ENCODE measurements at regions not wholly inside any gene's neighbourhood (a gene's known extent, or its start where the extent isn't known, plus 50 kb on each side); places are given as distances from the start of the nearest gene placed in this dataset.
"Not testable (repeated sequence)": the region's sequence is repeated elsewhere in the genome, so short reads cannot be mapped to it uniquely, and the experiment has no call there.

DNA sequence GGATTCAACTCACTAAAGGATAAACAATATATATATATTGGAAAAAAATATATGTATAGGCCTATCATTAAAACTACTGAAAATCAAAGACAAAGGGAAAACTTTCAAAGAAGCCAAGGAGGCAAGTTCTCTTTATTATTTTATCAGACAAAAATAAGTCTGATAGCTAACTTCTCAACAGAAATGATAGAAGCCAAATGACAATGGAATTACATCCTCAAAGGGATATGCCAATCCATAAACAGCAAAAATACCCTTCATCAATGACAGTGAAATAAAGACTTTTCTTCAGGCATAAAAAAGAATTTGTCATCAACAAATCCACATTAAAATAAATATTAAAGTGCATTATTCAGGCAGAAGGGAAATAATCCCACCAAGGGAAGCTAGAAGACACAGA is 393.4 kb downstream of the ZFHX3 start:
- no peak for FAIRE-seq

- no peak for FAIRE-seq
Observed at GRCh38 chr16:72649254-72649944, 398.5 kb downstream of the ZFHX3 start.

DNA sequence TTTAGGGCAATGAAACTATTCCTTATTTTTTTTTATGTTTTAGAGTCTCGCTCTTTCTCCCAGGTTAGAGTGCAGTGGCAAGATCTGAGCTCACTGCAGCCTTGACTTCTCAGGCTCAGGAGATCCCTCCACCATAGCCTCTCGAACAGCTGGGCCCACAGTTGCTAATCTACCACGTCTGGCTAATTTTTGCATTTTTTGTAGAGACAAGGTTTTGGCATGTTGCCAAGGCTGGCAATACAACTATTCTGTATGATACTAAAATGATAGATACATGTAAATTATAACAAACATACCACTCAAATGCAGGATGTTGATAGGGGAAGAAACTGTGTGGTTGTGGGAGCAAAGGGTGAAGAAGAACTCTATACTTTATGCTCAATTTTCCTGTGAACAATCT is 401.3 kb downstream of the ZFHX3 start:
- no peak for FAIRE-seq

DNA sequence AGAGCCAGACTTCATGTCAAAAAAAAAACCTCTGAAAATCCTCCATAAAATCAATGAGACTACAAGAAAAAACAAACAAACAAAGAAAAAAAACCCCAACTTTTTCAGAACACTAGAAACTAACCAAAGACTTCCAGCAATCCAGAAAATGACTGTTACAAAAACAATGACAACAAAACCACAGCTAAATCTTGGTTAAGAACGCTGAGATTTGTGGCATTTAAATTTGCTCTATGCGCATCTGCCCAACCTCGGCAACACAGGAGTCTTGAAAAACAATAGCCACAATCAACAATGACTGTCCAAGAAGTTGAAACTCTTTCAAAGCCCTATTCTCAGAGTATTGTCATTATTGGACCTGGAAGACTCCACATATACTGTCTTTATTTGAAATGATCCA is 402.4 kb downstream of the ZFHX3 start:
- no peak for FAIRE-seq

DNA sequence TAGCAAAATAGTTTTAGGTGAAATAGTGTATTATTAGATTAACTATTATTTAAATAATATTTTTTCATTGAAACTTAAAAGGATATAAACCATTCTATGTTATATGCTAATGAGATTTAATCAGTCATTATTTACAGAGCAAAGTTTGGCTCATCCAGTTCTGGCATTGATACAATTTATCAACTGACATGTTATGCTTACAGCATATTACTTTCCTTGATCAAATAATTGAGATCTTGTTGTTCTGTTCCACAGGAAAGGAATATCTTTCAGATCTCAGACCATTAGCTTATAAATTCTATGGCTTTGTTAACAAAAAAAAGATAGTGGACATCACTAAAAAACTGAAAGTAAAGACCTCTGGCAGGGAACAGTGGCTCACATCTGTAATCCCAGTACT is 403.0 kb downstream of the ZFHX3 start:
- FAIRE-seq: no peak

- FAIRE-seq: no peak
Observed at GRCh38 chr16:72639494-72639893, 408.4 kb downstream of the ZFHX3 start.

DNA sequence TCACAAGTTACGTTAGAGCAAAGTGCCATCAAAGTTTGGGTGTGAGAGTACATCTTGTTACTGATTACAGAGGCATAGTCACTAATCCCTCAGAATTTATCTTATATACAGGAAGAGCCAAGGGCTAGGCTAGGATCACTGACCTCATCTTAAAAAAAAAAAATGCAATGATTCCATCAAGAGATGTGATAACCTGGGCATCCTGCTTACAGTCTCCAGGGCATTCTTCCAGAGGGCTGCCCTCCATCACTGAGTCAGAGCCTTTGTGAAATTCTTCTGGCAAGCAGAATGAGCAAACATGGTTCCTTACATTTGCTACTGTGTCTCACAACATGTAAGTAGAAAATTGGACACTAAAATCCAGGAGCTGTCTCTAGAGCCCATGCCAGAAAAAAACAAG is 410.6 kb downstream of the ZFHX3 start:
- no peak for FAIRE-seq

- FAIRE-seq: no peak
Observed at GRCh38 chr16:72635694-72636093, 412.2 kb downstream of the ZFHX3 start.

DNA sequence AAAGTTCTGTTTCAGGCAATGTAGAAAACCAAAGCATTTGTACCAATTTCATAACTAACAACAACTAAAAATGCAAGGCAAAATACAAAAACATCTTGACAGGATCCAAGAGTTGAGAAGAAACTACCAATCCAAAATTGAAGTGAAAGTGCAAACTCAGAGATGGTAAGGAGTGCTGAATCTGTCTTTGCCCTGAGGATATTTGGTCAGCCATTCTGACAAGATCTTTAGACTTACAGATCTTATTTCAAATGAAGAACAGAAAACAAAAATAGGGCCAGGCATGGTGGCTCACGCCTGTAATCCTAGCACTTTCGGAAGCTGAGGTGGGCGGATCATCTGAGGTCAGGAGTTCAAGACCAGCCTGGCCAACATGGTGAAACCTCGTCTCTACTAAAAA is 412.8 kb downstream of the ZFHX3 start:
- no peak for FAIRE-seq

DNA sequence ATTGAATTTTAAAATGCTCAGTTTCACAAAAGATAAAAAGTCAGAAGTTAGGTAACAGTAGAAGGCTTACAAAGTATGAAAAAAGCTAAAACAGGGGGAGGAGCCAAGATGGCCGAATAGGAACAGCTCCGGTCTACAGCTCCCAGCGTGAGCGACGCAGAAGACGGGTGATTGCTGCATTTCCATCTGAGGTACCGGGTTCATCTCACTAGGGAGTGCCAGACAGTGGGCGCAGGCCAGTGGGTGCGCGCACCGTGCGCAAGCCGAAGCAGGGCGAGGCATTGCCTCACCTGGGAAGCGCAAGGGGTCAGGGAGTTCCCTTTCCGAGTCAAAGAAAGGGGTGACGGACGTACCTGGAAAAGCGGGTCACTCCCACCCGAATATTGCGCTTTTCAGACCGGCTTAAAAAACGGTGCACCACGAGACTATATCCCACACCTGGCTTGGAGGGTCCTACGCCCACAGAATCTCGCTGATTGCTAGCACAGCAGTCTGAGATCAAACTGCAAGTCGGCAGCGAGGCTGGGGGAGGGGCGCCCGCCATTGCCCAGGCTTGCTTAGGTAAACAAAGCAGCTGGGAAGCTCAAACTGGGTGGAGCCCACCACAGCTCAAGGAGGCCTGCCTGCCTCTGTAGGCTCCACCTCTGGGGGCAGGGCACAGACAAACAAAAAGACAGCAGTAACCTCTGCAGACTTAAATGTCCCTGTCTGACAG is 420.6 kb downstream of the ZFHX3 start:
- not testable (repeated sequence) for FAIRE-seq

DNA sequence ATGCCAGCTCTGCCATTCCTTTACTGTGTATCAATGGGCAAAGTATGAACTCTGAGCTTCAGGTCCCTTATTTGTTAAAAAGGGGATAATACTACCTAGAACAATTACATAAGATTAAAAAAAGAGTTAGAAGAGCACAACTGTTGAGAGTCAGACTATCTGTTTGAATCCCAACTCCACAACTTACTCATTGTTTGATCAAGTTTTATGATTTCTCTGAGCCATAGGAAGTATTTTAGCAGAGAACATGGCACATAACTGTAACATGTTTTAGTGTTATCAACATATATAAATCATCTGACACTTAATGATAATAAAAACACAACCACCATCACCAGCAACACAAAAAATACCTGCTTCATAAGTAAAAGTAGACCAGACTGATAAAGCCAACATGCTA is 421.3 kb downstream of the ZFHX3 start:
- no peak for FAIRE-seq

- no peak for FAIRE-seq
Observed at GRCh38 chr16:72621651-72622050, 426.3 kb downstream of the ZFHX3 start.

- FAIRE-seq: no peak
Observed at GRCh38 chr16:72620853-72621252, 427.1 kb downstream of the ZFHX3 start.

GRCh38 chr16:72620348-72620747 is 427.6 kb downstream of the ZFHX3 start:
- FAIRE-seq: no peak

DNA sequence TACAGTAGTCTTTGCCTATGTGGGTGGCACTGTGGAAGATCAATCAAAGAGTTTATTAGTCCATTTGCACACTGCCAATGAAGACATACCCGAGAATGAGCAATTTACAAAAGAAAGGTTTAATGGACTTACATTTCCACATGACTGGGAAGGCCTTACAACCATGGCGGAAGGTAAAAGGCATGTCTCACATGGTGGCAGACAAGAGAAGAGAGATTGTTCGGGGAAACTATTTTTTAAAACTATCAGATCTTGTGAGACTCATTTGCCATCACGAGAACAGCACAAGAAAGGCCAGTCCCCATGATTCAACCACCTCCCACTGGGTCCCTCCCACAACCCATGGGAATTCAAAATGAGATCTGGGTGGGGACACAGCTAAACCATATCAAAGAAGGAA is 432.1 kb downstream of the ZFHX3 start:
- FAIRE-seq: no peak

DNA sequence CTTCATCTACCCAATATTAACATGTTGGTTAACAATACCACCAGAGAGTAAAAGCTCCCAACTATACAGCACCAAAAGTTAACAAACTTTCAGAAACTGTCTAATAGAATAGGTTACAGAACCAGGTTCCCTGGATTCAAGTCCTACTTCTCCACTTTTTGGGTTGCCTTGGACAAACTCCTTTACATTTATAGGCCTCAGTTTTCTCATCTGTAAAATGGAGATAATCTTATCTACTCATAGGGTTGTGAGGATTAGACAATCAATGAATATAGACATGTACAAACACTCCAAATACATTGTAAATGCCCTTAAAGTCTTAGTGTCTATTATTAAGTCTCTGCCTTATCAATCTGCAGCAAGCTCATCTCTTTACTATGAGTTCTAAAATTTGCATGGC is 435.2 kb downstream of the ZFHX3 start:
- FAIRE-seq: no peak

- no peak for FAIRE-seq
Observed at GRCh38 chr16:72612256-72612655, 435.7 kb downstream of the ZFHX3 start.

DNA sequence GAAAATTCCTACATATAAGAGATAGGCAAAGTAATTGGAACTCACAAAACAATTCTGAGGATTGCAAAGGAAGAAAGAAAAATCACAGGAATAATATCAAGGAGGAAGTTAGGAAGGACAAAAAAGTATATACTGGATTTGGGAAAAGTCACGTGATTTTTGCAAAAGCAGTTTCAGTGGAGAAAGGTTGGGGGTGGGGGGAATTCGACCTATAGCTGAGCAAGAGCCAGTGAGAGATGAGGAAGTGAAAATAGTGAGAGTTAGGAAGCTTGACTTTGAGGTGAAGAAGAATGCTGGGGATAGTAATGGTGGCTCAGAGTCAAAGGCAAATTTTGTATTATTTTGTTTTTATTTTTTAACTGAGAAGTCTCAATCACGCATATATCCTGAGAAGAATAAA is 438.0 kb upstream of the PMFBP1 start:
- FAIRE-seq: no peak

DNA sequence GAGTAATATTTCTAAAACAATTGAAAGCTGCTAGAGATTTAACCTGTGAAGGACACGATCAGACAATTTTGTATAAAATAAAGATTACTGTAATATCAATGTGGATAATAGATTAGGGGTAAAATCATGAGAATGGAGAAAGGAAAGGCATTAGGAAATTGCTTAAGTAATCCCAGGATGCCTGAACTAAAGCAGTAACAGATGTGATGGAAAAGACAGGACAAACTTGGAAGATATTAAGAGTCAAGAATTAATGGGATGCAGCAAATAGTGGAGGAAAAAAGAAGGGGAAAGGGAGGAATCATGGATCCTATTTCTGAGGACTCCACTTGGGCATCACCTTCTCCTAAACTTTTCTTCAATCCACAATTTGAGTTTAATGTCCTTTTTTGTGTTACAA is 437.1 kb upstream of the PMFBP1 start:
- FAIRE-seq: no peak

GRCh38 chr16:72604375-72604774 is 432.4 kb upstream of the PMFBP1 start:
- FAIRE-seq: no peak

DNA sequence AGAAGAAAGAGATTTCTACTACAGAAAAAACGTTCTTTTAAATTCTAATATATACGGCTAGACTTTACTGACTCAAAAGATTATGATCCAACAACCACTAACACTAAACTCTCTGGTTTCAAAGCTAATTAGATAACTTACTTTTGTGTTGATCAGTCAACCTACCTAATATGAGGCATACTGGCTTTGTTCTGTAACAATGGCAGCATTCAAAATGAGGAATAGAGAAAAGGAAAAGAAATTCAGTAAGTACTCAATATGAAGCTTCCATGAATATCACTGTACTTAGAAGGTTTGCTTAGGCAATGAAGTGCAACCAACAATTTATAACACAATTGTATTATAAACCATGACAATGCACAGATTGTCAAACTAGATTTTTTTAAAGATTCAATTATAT is 430.5 kb upstream of the PMFBP1 start:
- FAIRE-seq: no peak

DNA sequence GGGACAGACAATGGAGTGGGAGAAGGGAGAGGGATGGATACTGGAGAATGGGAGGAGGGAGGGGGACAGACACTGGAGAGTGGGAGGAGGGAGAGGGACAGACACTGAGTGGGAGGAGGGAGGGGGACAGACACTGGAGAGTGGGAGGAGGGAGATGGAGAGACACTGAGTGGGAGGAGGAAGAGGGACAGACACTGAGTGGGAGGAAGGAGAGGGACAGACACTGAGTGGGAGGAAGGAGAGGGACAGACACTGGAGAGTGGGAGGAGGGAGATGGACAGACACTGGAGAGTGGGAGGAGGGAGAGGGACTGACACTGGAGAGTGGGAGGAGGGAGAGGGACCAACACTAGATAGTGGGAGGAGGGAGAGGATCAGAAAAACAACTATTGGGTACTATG is 426.7 kb upstream of the PMFBP1 start:
- FAIRE-seq: no peak

- no peak for FAIRE-seq
Observed at GRCh38 chr16:72597938-72598337, 426.0 kb upstream of the PMFBP1 start.

- no peak for FAIRE-seq
Observed at GRCh38 chr16:72596373-72596772, 424.4 kb upstream of the PMFBP1 start.

Data from G401.6 (cell line).